GM12878 (cell line): ENCODE measurements at regions not wholly inside any gene's neighbourhood (a gene's known extent, or its start where the extent isn't known, plus 50 kb on each side); places are given as distances from the start of the nearest gene placed in this dataset.

ENCODE experiments used
- ATAC-seq: fragments of 200-7000 bp; cut with Tn5 transposase; 3 replicates; pipeline ENCODE4 v1.9.1; 2020; ENCODE audit warnings: mild to moderate bottlenecking, moderate library complexity
- BruUV-seq: library from RNA; stranded (reverse); fragments of 400-500 nt; replicated peaks from 2 replicates; lab custom pipeline; 2021; lab: Mats Ljungman, UMichigan
- CTCF ChIA-PET: fragments of 300-600 bp; sonication (Branson Sonifier 250); formaldehyde crosslinking; extraction: SDS; loops from one replicate; lab custom pipeline; 2021; ENCODE audit warnings: inconsistent platforms; lab: Yijun Ruan, JAX
- POLR2A ChIA-PET: fragments of 350-600 bp; formaldehyde crosslinking; extraction: SDS; loops from one replicate; lab custom pipeline; 2021; ENCODE audit warnings: inconsistent platforms; lab: Charles Lee
- RAD21 ChIA-PET: fragments of 300-600 bp; sonication (Branson Sonifier 250); formaldehyde crosslinking; loops from one replicate; lab custom pipeline; 2023; ENCODE audit warnings: antibody characterized with exemption; ENCODE audit not compliant: unreplicated experiment; lab: Charles Lee
- SMC1A ChIA-PET: fragments of 300-600 bp; sonication (Branson Sonifier 250); formaldehyde crosslinking; loops from one replicate; lab custom pipeline; 2023; ENCODE audit not compliant: unreplicated experiment, uncharacterized antibody; lab: Charles Lee
- DNase-seq: peaks from one replicate; pipeline ENCODE4 v3.0.0-alpha.2; 2011; ENCODE audit warnings: low read depth, low spot score
- FAIRE-seq: peaks from 3 replicates; lab custom pipeline; 2011; peaks lifted over from hg19 to GRCh38; lab: Jason Lieb, UNC
- H2AFZ ChIP-seq: 2 replicates; pipeline ENCODE4 v1.6.0; 2011; ENCODE audit warnings: low read depth, low read length, control low read depth; ENCODE audit not compliant: control insufficient read depth
- H3K27ac ChIP-seq: 2 replicates; pipeline ENCODE4 v1.5.1; 2011; ENCODE audit warnings: control low read depth; ENCODE audit not compliant: control insufficient read depth, insufficient read depth
- H3K27me3 ChIP-seq, 2 experiments: replicated peaks in 1 of 2; 2 replicates each; pipeline versions ENCODE4 v1.6.0 to v1.6.1; 2011; ENCODE audit warnings: low read length in 1 of 2; ENCODE audit not compliant: control insufficient read depth in 2 of 2, insufficient read depth in 2 of 2
- H3K36me3 ChIP-seq, 2 experiments: 2 replicates each; pipeline ENCODE4 v1.5.1; 2011; ENCODE audit warnings: low read length in 1 of 2; ENCODE audit not compliant: control insufficient read depth in 2 of 2, insufficient read depth in 2 of 2
- H3K4me1 ChIP-seq: 2 replicates; pipeline ENCODE4 v1.6.1; 2011; ENCODE audit warnings: mild to moderate bottlenecking, low read length, moderate library complexity, mixed read lengths; ENCODE audit not compliant: control insufficient read depth, insufficient read depth
- H3K4me2 ChIP-seq: 2 replicates; pipeline ENCODE4 v1.6.0; 2011; ENCODE audit warnings: control low read depth; ENCODE audit not compliant: control insufficient read depth, insufficient read depth
- H3K4me3 ChIP-seq: fragments of 200-600 bp; sonication (generic); 2 replicates; pipeline ENCODE4 v1.5.1; 2016
- H3K79me2 ChIP-seq: 2 replicates; pipeline ENCODE4 v1.6.0; 2011; ENCODE audit warnings: low read length; ENCODE audit not compliant: control insufficient read depth, insufficient read depth
- H3K9ac ChIP-seq: 2 replicates; pipeline ENCODE4 v1.8.0; 2011; ENCODE audit warnings: low read length, control low read depth, mixed read lengths; ENCODE audit not compliant: control insufficient read depth, insufficient read depth
- H3K9me3 ChIP-seq: replicated peaks from 3 replicates; pipeline ENCODE4 v1.5.1; 2011; ENCODE audit warnings: mild to moderate bottlenecking, low read length; ENCODE audit not compliant: control insufficient read depth, insufficient read depth
- H4K20me1 ChIP-seq: 2 replicates; pipeline ENCODE4 v1.6.0; 2011; ENCODE audit not compliant: control insufficient read depth, insufficient read depth
- BHLHE40 ChIP-seq, 2 experiments: fragments of 450-650 bp in 1 of 2; IDR thresholded peaks; 2 replicates each; pipeline ENCODE4 v1.6.1; 2011 to 2017; ENCODE audit warnings: low read depth in 2 of 2, borderline replicate concordance in 1 of 2, improper control_type of control experiment in 1 of 2, low read length in 1 of 2, mild to moderate bottlenecking in 1 of 2
- EGR1 ChIP-seq, 2 experiments: IDR thresholded peaks; 1 replicate in 1 of 2; 2 replicates in 1 of 2; pipeline ENCODE4 v1.6.1; 2011 to 2012; ENCODE audit warnings: low read depth in 2 of 2, low read length in 2 of 2, borderline replicate concordance in 1 of 2, mild to moderate bottlenecking in 1 of 2, moderate library complexity in 1 of 2
- ESRRA ChIP-seq: IDR thresholded peaks from 2 replicates; pipeline ENCODE4 v1.6.1; 2012; ENCODE audit warnings: mild to moderate bottlenecking, low read length, improper control_type of control experiment
- FOS ChIP-seq: IDR thresholded peaks from 3 replicates; pipeline ENCODE4 v1.6.1; 2011; ENCODE audit warnings: borderline replicate concordance; ENCODE audit not compliant: insufficient read length; ENCODE audit errors: extremely low read depth
- GABPA ChIP-seq: IDR thresholded peaks from 2 replicates; pipeline ENCODE4 v1.6.1; 2014; ENCODE audit warnings: antibody characterized with exemption, low read depth, mild to moderate bottlenecking, inconsistent platforms
- HDAC2 ChIP-seq: fragments of 200-600 bp; sonication (generic); IDR thresholded peaks from 2 replicates; pipeline ENCODE4 v1.6.1; 2017
- KAT2A ChIP-seq: conservative IDR thresholded peaks from 2 replicates; pipeline ENCODE4 v1.6.1; 2011; ENCODE audit warnings: low read depth, low read length; ENCODE audit not compliant: control insufficient read depth
- NFYB ChIP-seq: IDR thresholded peaks from 2 replicates; pipeline ENCODE4 v1.6.1; 2011; ENCODE audit warnings: low read depth, mild to moderate bottlenecking, low read length, improper control_type of control experiment, moderate library complexity; ENCODE audit not compliant: insufficient read depth
- NRF1 ChIP-seq: conservative IDR thresholded peaks from 2 replicates; pipeline ENCODE4 v1.6.1; 2011; ENCODE audit warnings: mild to moderate bottlenecking, low read depth, low read length, improper control_type of control experiment
- SRF ChIP-seq, 2 experiments: IDR thresholded peaks; 2 replicates each; pipeline ENCODE4 v1.6.1; 2011; ENCODE audit warnings: low read depth in 2 of 2, low read length in 2 of 2, mild to moderate bottlenecking in 1 of 2, moderate library complexity in 1 of 2
- ZNF24 ChIP-seq: fragments of 450-650 bp; IDR thresholded peaks from 2 replicates; pipeline ENCODE4 v1.6.1; 2017; ENCODE audit warnings: antibody characterized with exemption, mild to moderate bottlenecking
- whole genome bisulfite sequencing: methylation state at CpG from one replicate; pipeline ENCODE4 v1.1.6; 2016; ENCODE audit warnings: low lambda C conversion rate; ENCODE audit not compliant: insufficient replicate concordance, insufficient coverage; ENCODE audit errors: missing lambda C conversion rate; 5-methylcytosine and 5-hydroxymethylcytosine counted together
- in situ Hi-C: fragments of 300-500 bp; cut with MboI; formaldehyde crosslinking; loops from 9 replicates; pipeline ENCODE4 v1.14.3; 2018; ENCODE audit warnings: mixed read lengths
- intact Hi-C: fragments of 100-400 bp; cut with micrococcal nuclease; formaldehyde crosslinking; loops from one replicate; pipeline ENCODE4 v1.14.2; 2022; ENCODE audit not compliant: unreplicated experiment
- TF ChIP-seq, protein P1 (sequence below): fragments of 450-650 bp; IDR thresholded peaks from 2 replicates; pipeline ENCODE4 v1.6.1; 2017; ENCODE audit warnings: mild to moderate bottlenecking, moderate library complexity

GRCh38 chr6:1499777-1500176, 109.9 kb upstream of the FOXC1 start:
- ChIA-PET SMC1A (interaction anchor here (1.1 kb wide), 1 partner anchor 20 kb away, joined by 3 read pairs; no protein-coding TSS in a partner anchor), RAD21 (no interaction called here), POLR2A (no interaction called here), CTCF (interaction anchor here (0.6 kb wide), 1 partner anchor 9 kb away, joined by 3 read pairs; no protein-coding TSS in a partner anchor)
- Histone ChIP-seq H3K4me2 (no peak overlapping the region), H3K4me1 (no peaks in the 10 kb centered on the region), H3K36me3 (no peaks in the 10 kb centered on the region), H3K9ac (no peak overlapping the region), H4K20me1 (no peaks in the 10 kb centered on the region), H3K27ac (no peak overlapping the region), H3K79me2 (no peaks in the 10 kb centered on the region), H3K9me3 (no peaks in the 10 kb centered on the region; the same call in 2 of the 3 replicates), H2AFZ (no peak overlapping the region), H3K4me3 (no peak overlapping the region), H3K27me3 (no peaks in the 10 kb centered on the region)
- in situ Hi-C loops (no loop called here), intact Hi-C loops (no loop called here)
- ATAC-seq: no peak
- DNase-seq: no peak
- BruUV-seq: no TSS peak
- no peak for TF ChIP-seq FOS
- TF ChIP-seq NFYB: no peak
- TF ChIP-seq KAT2A: no peak
- no peak for TF ChIP-seq ZNF24
- TF ChIP-seq, protein P1, sequence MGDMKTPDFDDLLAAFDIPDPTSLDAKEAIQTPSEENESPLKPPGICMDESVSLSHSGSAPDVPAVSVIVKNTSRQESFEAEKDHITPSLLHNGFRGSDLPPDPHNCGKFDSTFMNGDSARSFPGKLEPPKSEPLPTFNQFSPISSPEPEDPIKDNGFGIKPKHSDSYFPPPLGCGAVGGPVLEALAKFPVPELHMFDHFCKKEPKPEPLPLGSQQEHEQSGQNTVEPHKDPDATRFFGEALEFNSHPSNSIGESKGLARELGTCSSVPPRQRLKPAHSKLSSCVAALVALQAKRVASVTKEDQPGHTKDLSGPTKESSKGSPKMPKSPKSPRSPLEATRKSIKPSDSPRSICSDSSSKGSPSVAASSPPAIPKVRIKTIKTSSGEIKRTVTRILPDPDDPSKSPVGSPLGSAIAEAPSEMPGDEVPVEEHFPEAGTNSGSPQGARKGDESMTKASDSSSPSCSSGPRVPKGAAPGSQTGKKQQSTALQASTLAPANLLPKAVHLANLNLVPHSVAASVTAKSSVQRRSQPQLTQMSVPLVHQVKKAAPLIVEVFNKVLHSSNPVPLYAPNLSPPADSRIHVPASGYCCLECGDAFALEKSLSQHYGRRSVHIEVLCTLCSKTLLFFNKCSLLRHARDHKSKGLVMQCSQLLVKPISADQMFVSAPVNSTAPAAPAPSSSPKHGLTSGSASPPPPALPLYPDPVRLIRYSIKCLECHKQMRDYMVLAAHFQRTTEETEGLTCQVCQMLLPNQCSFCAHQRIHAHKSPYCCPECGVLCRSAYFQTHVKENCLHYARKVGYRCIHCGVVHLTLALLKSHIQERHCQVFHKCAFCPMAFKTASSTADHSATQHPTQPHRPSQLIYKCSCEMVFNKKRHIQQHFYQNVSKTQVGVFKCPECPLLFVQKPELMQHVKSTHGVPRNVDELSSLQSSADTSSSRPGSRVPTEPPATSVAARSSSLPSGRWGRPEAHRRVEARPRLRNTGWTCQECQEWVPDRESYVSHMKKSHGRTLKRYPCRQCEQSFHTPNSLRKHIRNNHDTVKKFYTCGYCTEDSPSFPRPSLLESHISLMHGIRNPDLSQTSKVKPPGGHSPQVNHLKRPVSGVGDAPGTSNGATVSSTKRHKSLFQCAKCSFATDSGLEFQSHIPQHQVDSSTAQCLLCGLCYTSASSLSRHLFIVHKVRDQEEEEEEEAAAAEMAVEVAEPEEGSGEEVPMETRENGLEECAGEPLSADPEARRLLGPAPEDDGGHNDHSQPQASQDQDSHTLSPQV: no peak
- no peak for TF ChIP-seq SRF (IDR thresholded peaks at IDR 0.05; ENCODE audit: low read depth in 2 of 2, low read length in 2 of 2)
- TF ChIP-seq GABPA: no peak
- no peak for TF ChIP-seq BHLHE40 (IDR thresholded peaks at IDR 0.05; ENCODE audit: borderline replicate concordance in 1 of 2, low read depth in 2 of 2, low read length in 1 of 2)
- TF ChIP-seq ESRRA: no peak
- TF ChIP-seq NRF1: no peak
- no peak for TF ChIP-seq HDAC2
- no peak for TF ChIP-seq EGR1 (IDR thresholded peaks at IDR 0.05; ENCODE audit: borderline replicate concordance in 1 of 2, low read depth in 2 of 2, low read length in 2 of 2)
- no peak for FAIRE-seq
- WGBS: 60% methylated on average over 8 of the region's 8 CpGs
